Body of pancreas (tissue), 4 donors: ENCODE measurements at regions not wholly inside any gene's neighbourhood (a gene's known extent, or its start where the extent isn't known, plus 50 kb on each side); places are given as distances from the start of the nearest gene placed in this dataset.

Experiments
- CTCF ChIP-seq, 7 experiments: fragments of 450-650 bp in 4 of 7; fragments of 200-600 bp in 3 of 7; sonication (generic) in 3 of 7; IDR thresholded peaks; one replicate each; pipeline ENCODE4 v1.5.1; 2016 to 2019; ENCODE audit warnings: antibody characterized with exemption in 7 of 7
- POLR2A ChIP-seq, 3 donors: fragments of 450-650 bp; IDR thresholded peaks; one replicate each; pipeline ENCODE4 v1.6.1; 2016; ENCODE audit warnings: antibody characterized with exemption in 3 of 3, mild to moderate bottlenecking in 2 of 3

- no peak for TF ChIP-seq CTCF (IDR thresholded peaks at IDR 0.05)
- no peak for TF ChIP-seq POLR2A (IDR thresholded peaks at IDR 0.05)
Measured at GRCh38 chr2:238747114-238747513, 100.8 kb upstream of the TWIST2 start.
